WI38 (cell line): ENCODE measurements at regions not wholly inside any gene's neighbourhood (a gene's known extent, or its start where the extent isn't known, plus 50 kb on each side); places are given as distances from the start of the nearest gene placed in this dataset.

Experiments
- H3K4me3 ChIP-seq: 2 replicates; pipeline ENCODE4 v1.5.1; 2011; ENCODE audit warnings: low read depth, mild to moderate bottlenecking, control low read depth, low read length
- TF ChIP-seq, protein P1 (sequence below): IDR thresholded peaks from 2 replicates; pipeline ENCODE4 v1.5.1; 2012; ENCODE audit warnings: low read depth, mild to moderate bottlenecking, control low read depth, low read length

DNA sequence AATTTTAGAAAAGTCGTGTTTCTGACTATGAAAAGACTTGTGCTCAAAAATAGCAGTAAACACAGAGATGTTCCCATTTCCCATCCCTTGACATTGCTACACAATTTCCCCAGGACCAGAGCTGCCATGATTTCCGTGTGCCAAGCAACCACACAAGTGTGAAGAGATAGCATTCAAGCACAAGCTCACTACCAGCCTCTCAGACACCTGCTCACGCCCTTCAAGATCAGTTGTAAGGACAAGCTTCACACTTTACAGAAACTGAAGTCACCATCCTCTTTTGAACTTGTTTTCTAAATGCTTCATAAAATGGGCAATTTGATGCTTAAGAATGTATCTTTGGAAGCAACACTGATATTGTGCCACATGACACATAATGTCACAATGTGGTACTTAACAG, 333.1 kb downstream of the CAAP1 start:
- TF ChIP-seq, protein P1, sequence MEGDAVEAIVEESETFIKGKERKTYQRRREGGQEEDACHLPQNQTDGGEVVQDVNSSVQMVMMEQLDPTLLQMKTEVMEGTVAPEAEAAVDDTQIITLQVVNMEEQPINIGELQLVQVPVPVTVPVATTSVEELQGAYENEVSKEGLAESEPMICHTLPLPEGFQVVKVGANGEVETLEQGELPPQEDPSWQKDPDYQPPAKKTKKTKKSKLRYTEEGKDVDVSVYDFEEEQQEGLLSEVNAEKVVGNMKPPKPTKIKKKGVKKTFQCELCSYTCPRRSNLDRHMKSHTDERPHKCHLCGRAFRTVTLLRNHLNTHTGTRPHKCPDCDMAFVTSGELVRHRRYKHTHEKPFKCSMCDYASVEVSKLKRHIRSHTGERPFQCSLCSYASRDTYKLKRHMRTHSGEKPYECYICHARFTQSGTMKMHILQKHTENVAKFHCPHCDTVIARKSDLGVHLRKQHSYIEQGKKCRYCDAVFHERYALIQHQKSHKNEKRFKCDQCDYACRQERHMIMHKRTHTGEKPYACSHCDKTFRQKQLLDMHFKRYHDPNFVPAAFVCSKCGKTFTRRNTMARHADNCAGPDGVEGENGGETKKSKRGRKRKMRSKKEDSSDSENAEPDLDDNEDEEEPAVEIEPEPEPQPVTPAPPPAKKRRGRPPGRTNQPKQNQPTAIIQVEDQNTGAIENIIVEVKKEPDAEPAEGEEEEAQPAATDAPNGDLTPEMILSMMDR: no peak
- no peak overlapping the region for H3K4me3 ChIP-seq

DNA sequence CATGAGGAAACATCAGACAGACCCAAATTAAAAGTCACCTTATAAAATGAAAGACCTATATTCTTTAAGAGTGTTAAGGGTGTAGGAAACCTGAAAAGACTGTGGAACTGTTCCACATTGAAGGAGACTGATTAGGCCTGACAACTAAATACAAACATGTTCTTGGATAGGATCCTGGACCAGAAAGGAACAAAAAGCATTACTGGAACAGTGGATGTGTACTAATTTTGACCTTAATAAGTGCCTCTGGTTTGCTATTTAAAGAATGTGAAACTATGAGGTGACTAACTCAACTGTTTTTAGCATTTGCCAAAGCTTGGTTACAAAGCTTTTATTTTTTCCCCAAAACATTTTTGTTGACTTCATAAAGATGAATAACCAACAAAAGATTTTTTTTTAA, 340.6 kb downstream of the CAAP1 start:
- no peak overlapping the region for H3K4me3 ChIP-seq
- TF ChIP-seq, protein P1: no peak

DNA sequence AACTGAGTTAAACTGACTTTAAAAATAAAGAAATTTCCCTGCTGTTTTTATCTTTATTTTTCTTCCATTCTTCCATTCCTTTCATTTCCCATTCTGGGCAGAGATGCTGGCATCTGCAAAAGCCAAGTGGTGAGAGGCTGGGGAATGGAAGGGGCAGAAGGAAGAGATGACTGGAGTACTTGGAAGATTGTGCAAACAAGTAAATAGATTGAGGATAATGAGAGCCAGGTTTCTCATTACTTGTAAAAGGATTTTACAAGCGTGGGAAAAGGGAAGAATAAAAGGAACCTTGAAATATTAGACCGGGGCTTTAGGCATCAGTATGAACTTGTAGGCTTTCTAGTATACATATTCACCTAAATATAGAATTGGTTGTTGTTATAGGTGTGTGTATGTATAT, 341.2 kb downstream of the CAAP1 start:
- TF ChIP-seq, protein P1: no peak
- H3K4me3 ChIP-seq: no peak overlapping the region

- no peak overlapping the region for H3K4me3 ChIP-seq
- TF ChIP-seq, protein P1: no peak
Observed at GRCh38 chr9:26548781-26549290, 343.8 kb downstream of the CAAP1 start.

DNA sequence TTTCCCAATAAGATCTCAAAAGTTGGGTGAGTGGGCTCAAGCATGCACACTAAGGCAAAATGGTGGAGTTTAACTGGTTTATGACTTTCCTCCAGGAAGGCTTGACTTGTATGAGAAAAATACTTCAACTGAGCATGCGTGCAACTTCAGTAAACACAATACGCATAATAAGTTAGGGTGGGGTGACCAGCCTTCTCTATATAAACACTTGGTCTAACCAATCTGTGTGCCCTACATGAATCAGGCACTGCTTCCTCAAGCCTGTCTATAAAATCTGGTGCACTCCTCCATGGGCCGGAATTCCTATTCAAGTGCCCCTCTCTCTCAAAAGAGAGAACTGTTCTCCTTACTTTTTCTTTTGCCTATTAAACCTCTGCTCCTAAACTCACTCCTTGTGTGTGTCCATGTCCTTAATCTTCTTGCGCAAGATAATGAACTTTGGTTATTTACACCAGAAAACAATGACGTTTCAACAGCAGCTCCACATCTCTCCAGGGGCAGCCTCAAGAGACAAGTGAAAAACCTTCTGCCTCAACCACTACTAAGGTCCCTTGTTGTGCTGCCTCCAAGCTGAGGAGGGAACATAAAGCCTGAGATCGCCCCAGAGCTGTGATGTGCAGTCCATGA, 352.6 kb downstream of the CAAP1 start:
- TF ChIP-seq, protein P1: no peak
- no peak overlapping the region for H3K4me3 ChIP-seq

- H3K4me3 ChIP-seq: no peak overlapping the region
- TF ChIP-seq, protein P1: no peak
Observed at GRCh38 chr9:26537211-26537610, 355.4 kb downstream of the CAAP1 start.

- H3K4me3 ChIP-seq: no peak overlapping the region
- TF ChIP-seq, protein P1: no peak
Observed at GRCh38 chr9:26535151-26535550, 357.5 kb downstream of the CAAP1 start.
